Progenitor cell of endocrine pancreas (in vitro differentiated cells): ENCODE measurements at regions not wholly inside any gene's neighbourhood (a gene's known extent, or its start where the extent isn't known, plus 50 kb on each side); places are given as distances from the start of the nearest gene placed in this dataset.
A peak's percentile ranks its signal among the peaks of the same experiment; 100 is the strongest.

Experiments
- DNase-seq: peaks from one replicate; pipeline ENCODE4 v3.0.0; 2021; ENCODE audit warnings: low spot score; ENCODE audit not compliant: unreplicated experiment
- H3K27ac Mint-ChIP-seq: 2 replicates; pipeline ENCODE4 v1.8.0; 2021; ENCODE audit warnings: mild to moderate bottlenecking, moderate library complexity, mixed read lengths
- H3K27me3 Mint-ChIP-seq: 2 replicates; pipeline ENCODE4 v1.8.0; 2021; ENCODE audit warnings: mixed read lengths
- H3K36me3 Mint-ChIP-seq: 2 replicates; pipeline ENCODE4 v1.8.0; 2022; ENCODE audit warnings: mixed read lengths; ENCODE audit not compliant: insufficient read depth
- H3K4me1 Mint-ChIP-seq: 2 replicates; pipeline ENCODE4 v1.8.0; 2021; ENCODE audit warnings: low read depth, mixed read lengths
- H3K4me3 Mint-ChIP-seq: 2 replicates; pipeline ENCODE4 v1.8.0; 2021; ENCODE audit warnings: low read depth, mild to moderate bottlenecking, moderate library complexity, mixed read lengths
- H3K9me3 Mint-ChIP-seq: 2 replicates; pipeline ENCODE4 v1.8.0; 2021; ENCODE audit warnings: low read depth, mixed read lengths
- TF ChIP-seq, protein P1 (sequence below): fragments of 200-600 bp; sonication (generic); IDR thresholded peaks from one replicate; pipeline ENCODE4 v1.5.0; 2021; ENCODE audit warnings: antibody characterized with exemption, mild to moderate bottlenecking; ENCODE audit not compliant: unreplicated experiment

DNA sequence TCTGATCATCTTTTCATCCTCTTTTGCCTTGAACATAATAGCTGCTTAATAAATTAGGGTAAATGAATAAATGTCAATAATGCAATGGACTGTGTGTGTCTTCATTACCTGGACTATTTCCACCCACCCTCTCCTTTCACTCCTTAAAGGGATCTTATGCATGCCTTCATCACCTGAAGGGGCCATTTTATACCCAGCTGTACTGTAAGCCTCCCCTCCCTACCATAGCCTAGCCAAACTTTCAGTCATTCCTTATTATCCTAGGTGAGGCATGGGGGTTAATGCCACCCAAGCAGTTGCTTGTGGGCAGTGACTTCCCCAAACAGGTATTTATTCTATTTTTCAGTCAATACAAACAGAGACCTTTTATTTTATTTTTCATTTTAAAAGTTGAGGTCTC is 127.8 kb upstream of the PARP11 start:
- H3K9me3 Mint-ChIP-seq: peaks cover 15% of the 10 kb centered on the region
- no peak for DNase-seq
- H3K27me3 Mint-ChIP-seq: no peaks in the 10 kb centered on the region
- no peaks in the 10 kb centered on the region for H3K36me3 Mint-ChIP-seq
- no peak overlapping the region for H3K4me3 Mint-ChIP-seq
- H3K27ac Mint-ChIP-seq: peak overlapping the region; percentile 98
- TF ChIP-seq, protein P1, sequence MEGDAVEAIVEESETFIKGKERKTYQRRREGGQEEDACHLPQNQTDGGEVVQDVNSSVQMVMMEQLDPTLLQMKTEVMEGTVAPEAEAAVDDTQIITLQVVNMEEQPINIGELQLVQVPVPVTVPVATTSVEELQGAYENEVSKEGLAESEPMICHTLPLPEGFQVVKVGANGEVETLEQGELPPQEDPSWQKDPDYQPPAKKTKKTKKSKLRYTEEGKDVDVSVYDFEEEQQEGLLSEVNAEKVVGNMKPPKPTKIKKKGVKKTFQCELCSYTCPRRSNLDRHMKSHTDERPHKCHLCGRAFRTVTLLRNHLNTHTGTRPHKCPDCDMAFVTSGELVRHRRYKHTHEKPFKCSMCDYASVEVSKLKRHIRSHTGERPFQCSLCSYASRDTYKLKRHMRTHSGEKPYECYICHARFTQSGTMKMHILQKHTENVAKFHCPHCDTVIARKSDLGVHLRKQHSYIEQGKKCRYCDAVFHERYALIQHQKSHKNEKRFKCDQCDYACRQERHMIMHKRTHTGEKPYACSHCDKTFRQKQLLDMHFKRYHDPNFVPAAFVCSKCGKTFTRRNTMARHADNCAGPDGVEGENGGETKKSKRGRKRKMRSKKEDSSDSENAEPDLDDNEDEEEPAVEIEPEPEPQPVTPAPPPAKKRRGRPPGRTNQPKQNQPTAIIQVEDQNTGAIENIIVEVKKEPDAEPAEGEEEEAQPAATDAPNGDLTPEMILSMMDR: no peak
- peaks cover 36% of the 10 kb centered on the region for H3K4me1 Mint-ChIP-seq

DNA sequence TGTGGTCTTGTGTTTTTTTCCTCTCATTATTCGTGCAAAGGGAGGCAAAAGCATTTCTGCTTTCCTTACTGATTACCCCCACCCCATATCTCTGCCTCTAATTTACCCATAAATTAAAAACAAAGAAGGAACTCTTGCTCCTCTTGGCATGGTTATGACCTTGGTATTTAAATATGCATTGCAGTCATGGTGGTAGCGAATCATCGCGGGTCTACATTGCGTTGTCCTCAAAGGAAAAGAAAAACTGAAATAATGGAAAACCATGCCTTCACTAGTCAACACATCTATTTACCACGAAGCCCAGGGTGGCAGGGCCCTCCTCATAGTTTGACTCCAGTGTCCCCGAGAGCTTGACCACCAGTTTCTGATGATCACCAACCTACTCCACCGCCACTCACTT is 126.7 kb upstream of the PARP11 start:
- peak overlapping the region; percentile 98 for H3K27ac Mint-ChIP-seq
- H3K4me1 Mint-ChIP-seq: peaks cover 36% of the 10 kb centered on the region
- no peaks in the 10 kb centered on the region for H3K36me3 Mint-ChIP-seq
- no peaks in the 10 kb centered on the region for H3K27me3 Mint-ChIP-seq
- no peak for DNase-seq
- H3K9me3 Mint-ChIP-seq: peaks cover 15% of the 10 kb centered on the region
- no peak overlapping the region for H3K4me3 Mint-ChIP-seq
- TF ChIP-seq, protein P1: no peak

DNA sequence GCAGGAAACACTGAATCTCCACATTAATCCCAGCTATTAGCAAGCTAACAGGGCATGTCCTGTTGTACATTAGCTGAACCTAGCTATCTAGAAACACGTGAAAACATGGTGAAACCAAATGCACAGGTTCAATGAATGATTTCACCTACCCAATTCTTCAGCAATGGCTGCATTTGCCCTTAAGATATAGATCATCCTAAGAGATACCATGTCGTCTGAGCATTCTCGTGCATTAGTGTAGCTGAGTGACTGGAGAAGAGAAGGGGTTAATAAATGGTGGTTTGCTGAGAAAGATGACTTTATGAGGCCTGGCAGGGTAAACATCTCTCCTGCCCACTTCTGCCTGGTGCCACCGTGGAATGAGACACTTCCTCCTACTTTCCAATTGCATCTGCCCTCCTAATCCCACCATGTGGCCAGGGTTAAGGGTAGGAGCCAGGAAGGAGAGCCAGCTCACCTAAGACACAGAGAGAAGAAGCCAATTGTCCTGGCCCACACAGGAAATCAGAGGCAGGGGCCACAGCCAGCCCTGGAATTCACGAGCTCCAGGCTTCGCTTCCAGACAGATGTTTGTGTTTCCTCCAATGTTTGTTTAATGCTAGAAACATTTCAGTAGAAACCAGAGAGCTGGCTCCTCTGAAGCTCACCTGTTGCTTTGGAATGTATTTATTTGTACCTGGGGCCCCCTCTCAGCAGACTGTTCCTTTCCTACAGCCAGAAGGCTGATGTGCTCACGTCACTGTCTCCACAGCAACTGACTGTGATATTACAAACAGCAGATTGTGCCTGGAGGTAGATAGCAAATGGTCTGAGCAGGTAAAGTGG is 126.0 kb upstream of the PARP11 start:
- Mint-ChIP-seq H3K4me3 (peak overlapping the region; percentile 1), H3K4me1 (peaks cover 34% of the 10 kb centered on the region), H3K27ac (peak overlapping the region; percentile 98), H3K36me3 (no peaks in the 10 kb centered on the region), H3K9me3 (peaks cover 15% of the 10 kb centered on the region), H3K27me3 (no peaks in the 10 kb centered on the region)
- TF ChIP-seq, protein P1: no peak
- peak; percentile 56 for DNase-seq

DNA sequence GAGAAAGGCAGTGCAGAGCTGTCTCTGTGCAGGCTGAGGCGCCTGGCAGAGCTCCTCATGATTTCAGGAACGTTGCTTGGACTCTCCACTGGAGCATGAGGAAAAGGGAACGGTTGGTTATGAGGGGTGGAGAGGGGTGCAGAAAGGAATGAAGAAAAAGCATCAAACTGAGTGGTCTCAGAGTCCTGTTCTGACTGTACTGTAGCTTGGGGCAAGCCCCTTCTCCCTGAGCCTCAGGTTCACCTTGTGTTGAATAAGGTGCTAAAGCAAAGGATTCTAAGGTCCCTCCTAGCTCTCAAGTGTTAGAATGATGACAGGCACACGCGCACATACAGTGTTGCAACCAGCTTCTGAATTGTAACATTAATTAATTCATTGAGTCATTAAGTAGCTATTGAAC is 125.2 kb upstream of the PARP11 start:
- Mint-ChIP-seq H3K27me3 (peaks cover 4% of the 10 kb centered on the region), H3K4me3 (no peak overlapping the region), H3K4me1 (peaks cover 34% of the 10 kb centered on the region), H3K27ac (peak overlapping the region; percentile 98), H3K36me3 (no peaks in the 10 kb centered on the region), H3K9me3 (peaks cover 15% of the 10 kb centered on the region)
- TF ChIP-seq, protein P1: no peak
- no peak for DNase-seq

DNA sequence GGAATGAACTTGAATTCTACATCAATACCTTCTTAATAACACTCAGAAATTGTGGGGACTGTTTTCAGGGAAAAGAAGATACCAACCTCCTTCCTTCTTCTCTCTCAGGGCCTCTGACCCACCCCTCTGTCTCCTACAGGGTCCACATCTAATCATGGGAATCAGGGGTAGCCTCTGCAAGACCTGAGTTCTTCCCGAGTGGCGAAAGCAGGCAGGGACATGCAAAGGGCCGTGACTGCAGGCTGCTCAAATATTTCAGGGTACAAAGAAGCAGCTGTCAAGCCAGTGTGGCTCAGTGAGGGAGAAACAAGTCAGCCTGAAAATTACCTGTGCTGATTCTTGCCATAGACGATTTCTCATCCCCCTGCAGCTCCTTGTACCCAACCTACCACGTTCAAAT is 123.1 kb upstream of the PARP11 start:
- DNase-seq: no peak
- peaks cover 23% of the 10 kb centered on the region for H3K27me3 Mint-ChIP-seq
- peaks cover 32% of the 10 kb centered on the region for H3K4me1 Mint-ChIP-seq
- H3K4me3 Mint-ChIP-seq: no peak overlapping the region
- peak overlapping the region; percentile 39 for H3K27ac Mint-ChIP-seq
- no peaks in the 10 kb centered on the region for H3K36me3 Mint-ChIP-seq
- TF ChIP-seq, protein P1: no peak
- peaks cover 10% of the 10 kb centered on the region for H3K9me3 Mint-ChIP-seq
